AG10803 (cell line): ENCODE measurements at regions not wholly inside any gene's neighbourhood (a gene's known extent, or its start where the extent isn't known, plus 50 kb on each side); places are given as distances from the start of the nearest gene placed in this dataset.
"Not testable (repeated sequence)": the region's sequence is repeated elsewhere in the genome, so short reads cannot be mapped to it uniquely, and the experiment has no call there.

ENCODE experiments used
- DNase-seq: peaks from one replicate; pipeline ENCODE4 v3.0.0; 2010; ENCODE audit warnings: low read depth
- H3K4me3 ChIP-seq: 2 replicates; pipeline ENCODE4 v1.5.1; 2011; ENCODE audit warnings: mild to moderate bottlenecking, low read length, control low read depth
- TF ChIP-seq, protein P1 (sequence below): conservative IDR thresholded peaks from 2 replicates; pipeline ENCODE4 v1.5.1; 2011; ENCODE audit warnings: mild to moderate bottlenecking, low read length, control low read depth, inconsistent platforms

DNA sequence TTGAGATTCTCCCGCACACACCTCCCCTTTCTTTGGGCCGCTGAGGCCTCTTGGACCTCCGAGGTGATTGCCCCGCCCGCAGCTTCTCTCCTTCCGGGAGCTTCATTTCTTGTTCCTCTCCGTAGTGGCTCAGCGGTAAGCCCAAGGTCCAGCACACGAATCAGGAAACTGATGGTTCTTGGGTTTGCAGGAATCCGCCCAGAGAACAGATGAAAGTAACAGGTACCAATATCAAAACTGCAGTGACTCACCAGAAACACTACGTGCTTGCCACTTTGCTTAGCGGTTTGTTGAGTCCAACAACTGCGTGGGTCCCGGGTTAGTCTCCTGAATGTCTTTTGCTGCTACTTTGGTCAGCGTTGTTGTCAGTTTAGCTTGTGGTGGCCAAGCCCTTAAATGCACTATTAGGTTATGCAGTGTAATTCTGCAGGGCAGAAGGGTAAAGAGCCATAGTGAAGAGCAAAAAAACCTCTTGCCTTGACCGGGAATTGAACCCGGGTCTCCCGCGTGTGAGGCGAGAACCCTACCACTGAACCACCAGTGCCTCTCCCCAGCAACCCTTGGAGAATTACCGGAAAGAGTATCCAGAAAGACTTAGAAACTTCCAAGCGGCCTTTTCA lies 172.1 kb downstream of the FAM72C start:
- H3K4me3 ChIP-seq, DNase-seq: not testable (repeated sequence)

- H3K4me3 ChIP-seq, DNase-seq: not testable (repeated sequence)
Measured at GRCh38 chr1:143796369-143796768, 175.4 kb downstream of the FAM72C start.

- H3K4me3 ChIP-seq, DNase-seq: not testable (repeated sequence)
Measured at GRCh38 chr1:143792047-143792937, 179.5 kb downstream of the FAM72C start.

GRCh38 chr1:143786381-143786780 lies 185.4 kb downstream of the FAM72C start:
- not testable (repeated sequence) for H3K4me3 ChIP-seq, DNase-seq

- not testable (repeated sequence) for H3K4me3 ChIP-seq, DNase-seq
Measured at GRCh38 chr1:143785883-143786282, 185.9 kb downstream of the FAM72C start.

DNA sequence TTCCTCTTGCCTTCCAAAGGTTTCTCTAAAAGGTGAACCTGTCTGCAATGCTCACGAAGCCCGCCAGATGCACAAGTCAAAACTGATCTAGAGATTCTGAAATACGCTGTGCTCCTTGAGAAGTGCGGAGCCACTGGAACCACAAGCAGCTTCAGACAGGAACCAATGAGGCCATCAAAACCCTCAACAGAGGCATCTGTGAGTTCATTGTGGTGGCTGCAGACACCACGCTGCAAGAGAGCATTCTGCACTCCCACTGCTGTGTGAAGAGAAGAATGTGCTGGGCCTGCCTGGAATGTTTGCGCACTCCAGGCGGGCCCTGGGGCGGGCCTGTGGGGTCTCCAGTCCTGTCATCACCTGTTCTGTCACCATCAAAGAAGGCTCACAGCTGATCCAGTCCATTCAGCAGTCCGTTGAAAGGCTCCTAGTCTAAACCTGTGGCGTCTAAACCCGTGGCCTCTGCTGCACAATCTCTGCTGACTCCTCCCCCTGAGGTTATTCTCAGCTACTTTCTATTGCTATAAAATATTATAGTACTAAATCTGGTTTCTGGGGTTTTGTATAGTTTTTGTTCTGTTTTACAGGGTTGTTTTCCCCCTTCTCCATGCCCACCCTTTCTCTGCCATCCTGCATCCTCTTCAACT lies 187.4 kb downstream of the FAM72C start:
- H3K4me3 ChIP-seq, result not testable (repeated sequence)

GRCh38 chr1:143778178-143778577 lies 193.6 kb downstream of the FAM72C start:
- H3K4me3 ChIP-seq, DNase-seq: not testable (repeated sequence)

More for the DNA sequence above, 187.4 kb downstream of the FAM72C start:
- DNase-seq, result not testable (repeated sequence)

- not testable (repeated sequence) for DNase-seq, H3K4me3 ChIP-seq
Measured at GRCh38 chr1:143764831-143765230, 207.0 kb downstream of the FAM72C start.

DNA sequence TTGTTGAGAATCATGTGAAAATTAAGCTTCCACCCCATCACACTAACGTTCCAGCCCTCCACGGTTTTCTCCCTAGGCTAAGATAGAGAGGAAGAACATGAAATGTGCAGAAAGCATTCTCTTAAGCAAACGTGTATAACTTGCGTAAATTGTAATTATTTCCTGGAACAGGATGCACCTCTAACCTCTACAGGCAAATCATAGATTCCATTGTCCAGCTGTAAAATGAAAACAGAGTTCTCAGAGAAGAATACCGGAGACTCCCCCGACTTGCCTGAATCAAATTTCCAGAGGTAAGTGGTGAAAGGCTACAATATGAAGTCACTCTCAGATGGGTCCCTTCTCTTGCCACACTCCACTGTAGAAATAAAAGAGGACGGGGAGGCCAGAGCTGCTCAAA lies 211.4 kb downstream of the FAM72C start:
- DNase-seq, H3K4me3 ChIP-seq: not testable (repeated sequence)

- not testable (repeated sequence) for DNase-seq
Measured at GRCh38 chr1:143755961-143756360, 215.8 kb downstream of the FAM72C start.

DNA sequence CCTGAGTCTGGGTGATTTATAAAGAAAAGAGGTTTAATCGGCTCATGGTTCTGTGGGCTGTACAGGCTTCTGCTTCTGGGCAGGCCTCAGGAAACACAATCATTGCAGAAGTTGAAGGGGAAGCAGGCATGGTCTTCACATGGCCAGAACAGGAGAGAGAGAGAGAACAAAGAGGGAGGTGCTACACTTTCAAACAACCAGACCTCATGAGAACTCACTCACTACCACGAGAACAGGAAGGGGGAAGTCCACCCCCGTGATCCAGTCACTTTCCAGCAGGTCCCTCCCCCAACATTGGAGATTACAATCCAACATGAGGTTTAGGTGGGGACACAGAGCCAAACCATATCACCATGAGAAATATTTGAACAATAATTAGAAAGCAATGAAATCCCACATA lies 222.9 kb downstream of the FAM72C start:
- TF ChIP-seq, protein P1, sequence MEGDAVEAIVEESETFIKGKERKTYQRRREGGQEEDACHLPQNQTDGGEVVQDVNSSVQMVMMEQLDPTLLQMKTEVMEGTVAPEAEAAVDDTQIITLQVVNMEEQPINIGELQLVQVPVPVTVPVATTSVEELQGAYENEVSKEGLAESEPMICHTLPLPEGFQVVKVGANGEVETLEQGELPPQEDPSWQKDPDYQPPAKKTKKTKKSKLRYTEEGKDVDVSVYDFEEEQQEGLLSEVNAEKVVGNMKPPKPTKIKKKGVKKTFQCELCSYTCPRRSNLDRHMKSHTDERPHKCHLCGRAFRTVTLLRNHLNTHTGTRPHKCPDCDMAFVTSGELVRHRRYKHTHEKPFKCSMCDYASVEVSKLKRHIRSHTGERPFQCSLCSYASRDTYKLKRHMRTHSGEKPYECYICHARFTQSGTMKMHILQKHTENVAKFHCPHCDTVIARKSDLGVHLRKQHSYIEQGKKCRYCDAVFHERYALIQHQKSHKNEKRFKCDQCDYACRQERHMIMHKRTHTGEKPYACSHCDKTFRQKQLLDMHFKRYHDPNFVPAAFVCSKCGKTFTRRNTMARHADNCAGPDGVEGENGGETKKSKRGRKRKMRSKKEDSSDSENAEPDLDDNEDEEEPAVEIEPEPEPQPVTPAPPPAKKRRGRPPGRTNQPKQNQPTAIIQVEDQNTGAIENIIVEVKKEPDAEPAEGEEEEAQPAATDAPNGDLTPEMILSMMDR, result no peak
- no peak for DNase-seq
- H3K4me3 ChIP-seq, result no peak overlapping the region

More at GRCh38 chr1:143755961-143756360, 215.8 kb downstream of the FAM72C start:
- H3K4me3 ChIP-seq, result not testable (repeated sequence)

DNA sequence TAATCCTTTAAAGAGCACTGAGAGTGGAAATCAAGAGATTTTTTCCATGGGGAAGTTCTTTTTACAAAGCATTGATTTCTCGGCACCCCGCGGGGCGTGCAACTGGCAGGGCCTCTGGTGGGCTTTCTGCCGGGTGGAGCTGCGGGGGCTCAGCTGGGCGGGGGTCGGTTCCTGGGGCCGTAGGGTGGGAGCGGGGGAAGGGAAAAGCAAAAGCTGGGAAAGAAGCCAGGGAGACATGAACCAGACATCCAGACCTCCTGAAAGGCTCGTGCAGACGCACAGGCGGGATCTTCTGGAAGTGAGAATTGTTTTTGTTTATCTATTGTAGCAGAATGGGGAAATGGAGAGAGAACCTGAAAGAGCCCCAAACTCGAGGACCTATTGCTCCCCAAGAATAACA lies 235.2 kb downstream of the FAM72C start:
- no peak overlapping the region for H3K4me3 ChIP-seq
- no peak for DNase-seq
- TF ChIP-seq, protein P1, result no peak
